ENCODE measurements at regions not wholly inside any gene's neighbourhood (a gene's known extent, or its start where the extent isn't known, plus 50 kb on each side); places are given as distances from the start of the nearest gene placed in this dataset.

GRCh38 chr10:128990986-128991385 lies 476.1 kb upstream of the MGMT start:
- no peak overlapping the region for H3K4me3 ChIP-seq (ENCODE audit: low read depth in 2 of 2, low read length in 1 of 2)
- no peaks in the 10 kb centered on the region for H3K9me3 ChIP-seq
- CTCF ChIA-PET, result no interaction called here
- no peak overlapping the region for H3K9ac ChIP-seq
- TF ChIP-seq TEAD4 (IDR thresholded peaks at IDR 0.05; ENCODE audit: borderline replicate concordance, insufficient read depth), result no peak
- H3K4me1 ChIP-seq (ENCODE audit: control insufficient read depth in 1 of 2, insufficient read depth in 2 of 2, low read depth in 1 of 2, low read length in 1 of 2), result no peaks in the 10 kb centered on the region
- no peaks in the 10 kb centered on the region for H3K79me2 ChIP-seq (ENCODE audit: insufficient read depth)
- no peaks in the 10 kb centered on the region for H3K9me2 ChIP-seq
- WGBS (ENCODE audit: low lambda C conversion rate), result 48% methylated on average over 13 of the region's 17 CpGs
- DNase-seq, result no peak
- H3K36me3 ChIP-seq (replicated peaks in 1 of 2; ENCODE audit: control insufficient read depth in 1 of 2, insufficient read depth in 2 of 2, low read length in 1 of 2), result no peaks in the 10 kb centered on the region
- H3K27ac ChIP-seq (ENCODE audit: low read depth in 2 of 2, low read length in 1 of 2), result no peak overlapping the region
- no peaks in the 10 kb centered on the region for H3F3A ChIP-seq (replicated peaks; ENCODE audit: insufficient read depth)
- POLR2A ChIA-PET, result no interaction called here
- no peaks in the 10 kb centered on the region for H4K20me1 ChIP-seq (ENCODE audit: insufficient read depth)
- H3K27me3 ChIP-seq (ENCODE audit: insufficient read depth), result no peaks in the 10 kb centered on the region
- H3K4me2 ChIP-seq, result no peak overlapping the region
- no peak overlapping the region for H2AFZ ChIP-seq (ENCODE audit: low read depth)

GRCh38 chr10:128992770-128993169 lies 474.3 kb upstream of the MGMT start:
- Histone ChIP-seq H3K27me3 (ENCODE audit: insufficient read depth) (no peaks in the 10 kb centered on the region), H3K79me2 (ENCODE audit: insufficient read depth) (no peaks in the 10 kb centered on the region), H2AFZ (ENCODE audit: low read depth) (no peak overlapping the region), H3K4me2 (no peak overlapping the region), H3K4me1 (ENCODE audit: control insufficient read depth in 1 of 2, insufficient read depth in 2 of 2, low read depth in 1 of 2, low read length in 1 of 2) (no peaks in the 10 kb centered on the region), H3F3A (replicated peaks; ENCODE audit: insufficient read depth) (no peaks in the 10 kb centered on the region), H3K9me3 (no peaks in the 10 kb centered on the region), H3K9ac (no peak overlapping the region), H3K4me3 (ENCODE audit: low read depth in 2 of 2, low read length in 1 of 2) (no peak overlapping the region), H4K20me1 (ENCODE audit: insufficient read depth) (no peaks in the 10 kb centered on the region), H3K9me2 (no peaks in the 10 kb centered on the region), H3K36me3 (replicated peaks in 1 of 2; ENCODE audit: control insufficient read depth in 1 of 2, insufficient read depth in 2 of 2, low read length in 1 of 2) (no peaks in the 10 kb centered on the region), H3K27ac (ENCODE audit: low read depth in 2 of 2, low read length in 1 of 2) (no peak overlapping the region)
- ChIA-PET CTCF (no interaction called here), POLR2A (no interaction called here)
- DNase-seq, result no peak
- 5% methylated on average over 4 of the region's 5 CpGs for WGBS (ENCODE audit: low lambda C conversion rate)
- TF ChIP-seq ELF1 (IDR thresholded peaks at IDR 0.05) (no peak), NRF1 (IDR thresholded peaks at IDR 0.05; ENCODE audit: low read depth, low read length) (no peak), GATA2 (CRISPR knock-in tag; IDR thresholded peaks at IDR 0.05) (no peak), NFIC (IDR thresholded peaks at IDR 0.05; ENCODE audit: borderline replicate concordance) (no peak), MEF2A (IDR thresholded peaks at IDR 0.05; ENCODE audit: borderline replicate concordance, low read depth) (no peak), ZBTB33 (IDR thresholded peaks at IDR 0.05; ENCODE audit: borderline replicate concordance, low read depth) (no peak), RFX5 (IDR thresholded peaks at IDR 0.05; ENCODE audit: low read length) (no peak), SIN3A (IDR thresholded peaks at IDR 0.05; ENCODE audit: borderline replicate concordance, low read depth, low read length) (no peak), TAF1 (IDR thresholded peaks at IDR 0.05; ENCODE audit: borderline replicate concordance, low read depth, low read length) (no peak)
- TF ChIP-seq, protein P1, sequence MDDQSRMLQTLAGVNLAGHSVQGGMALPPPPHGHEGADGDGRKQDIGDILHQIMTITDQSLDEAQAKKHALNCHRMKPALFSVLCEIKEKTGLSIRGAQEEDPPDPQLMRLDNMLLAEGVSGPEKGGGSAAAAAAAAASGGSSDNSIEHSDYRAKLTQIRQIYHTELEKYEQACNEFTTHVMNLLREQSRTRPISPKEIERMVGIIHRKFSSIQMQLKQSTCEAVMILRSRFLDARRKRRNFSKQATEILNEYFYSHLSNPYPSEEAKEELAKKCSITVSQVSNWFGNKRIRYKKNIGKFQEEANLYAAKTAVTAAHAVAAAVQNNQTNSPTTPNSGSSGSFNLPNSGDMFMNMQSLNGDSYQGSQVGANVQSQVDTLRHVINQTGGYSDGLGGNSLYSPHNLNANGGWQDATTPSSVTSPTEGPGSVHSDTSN (IDR thresholded peaks at IDR 0.05), result no peak
